ENCODE measurements at regions not wholly inside any gene's neighbourhood (a gene's known extent, or its start where the extent isn't known, plus 50 kb on each side); places are given as distances from the start of the nearest gene placed in this dataset.
A peak's percentile ranks its signal among the peaks of the same experiment; 100 is the strongest.
"Not testable (repeated sequence)": the region's sequence is repeated elsewhere in the genome, so short reads cannot be mapped to it uniquely, and the experiment has no call there.

- H3K4me2 ChIP-seq: no peak overlapping the region
- no peaks in the 10 kb centered on the region for H3K36me3 ChIP-seq
- no peak for TF ChIP-seq Cebpa-rat (IDR thresholded peaks at IDR 0.05)
Measured at GRCh38 chr12:71277866-71278265, 120.1 kb upstream of the TSPAN8 start.

GRCh38 chr12:71276541-71276940, 118.7 kb upstream of the TSPAN8 start:
- Histone ChIP-seq H3K4me2 (no peak overlapping the region), H3K36me3 (no peaks in the 10 kb centered on the region), H3K9me3 (no peaks in the 10 kb centered on the region), H3K9ac (no peak overlapping the region), H3K4me1 (no peaks in the 10 kb centered on the region), H3K27me3 (no peaks in the 10 kb centered on the region), H4K20me1 (no peaks in the 10 kb centered on the region), H3K4me3 (no peak overlapping the region), H3K27ac (no peak overlapping the region)
- TF ChIP-seq Cebpa-rat (IDR thresholded peaks at IDR 0.05): no peak

More at GRCh38 chr12:71277866-71278265, 120.1 kb upstream of the TSPAN8 start:
- no peaks in the 10 kb centered on the region for H4K20me1 ChIP-seq
- no peak overlapping the region for H3K27ac ChIP-seq
- no peaks in the 10 kb centered on the region for H3K9me3 ChIP-seq
- no peak overlapping the region for H3K4me3 ChIP-seq
- H3K27me3 ChIP-seq: no peaks in the 10 kb centered on the region
- no peaks in the 10 kb centered on the region for H3K4me1 ChIP-seq
- H3K9ac ChIP-seq: no peak overlapping the region

- H3K9ac ChIP-seq, H3K27ac ChIP-seq, H3K4me1 ChIP-seq, H3K27me3 ChIP-seq, H3K36me3 ChIP-seq, H3K4me2 ChIP-seq, H3K9me3 ChIP-seq, H4K20me1 ChIP-seq, H3K4me3 ChIP-seq: not testable (repeated sequence)
Measured at GRCh38 chr12:71270794-71271193, 113.0 kb upstream of the TSPAN8 start.

- H3K9ac ChIP-seq: no peak overlapping the region
Measured at GRCh38 chr12:71270057-71270456, 112.3 kb upstream of the TSPAN8 start.

GRCh38 chr12:71269281-71269598, 111.4 kb upstream of the TSPAN8 start:
- H3K36me3 ChIP-seq: no peaks in the 10 kb centered on the region
- no peaks in the 10 kb centered on the region for H3K4me1 ChIP-seq
- H3K27me3 ChIP-seq: no peaks in the 10 kb centered on the region
- no peak overlapping the region for H3K27ac ChIP-seq
- no peak overlapping the region for H3K4me3 ChIP-seq
- no peaks in the 10 kb centered on the region for H4K20me1 ChIP-seq
- no peak overlapping the region for H3K9ac ChIP-seq
- H3K4me2 ChIP-seq: no peak overlapping the region
- TF ChIP-seq Cebpa-rat (IDR thresholded peaks at IDR 0.05): no peak
- H3K9me3 ChIP-seq: no peaks in the 10 kb centered on the region

More at GRCh38 chr12:71270057-71270456, 112.3 kb upstream of the TSPAN8 start:
- Histone ChIP-seq H3K4me2 (no peak overlapping the region), H3K27ac (no peak overlapping the region), H3K36me3 (no peaks in the 10 kb centered on the region), H3K4me1 (no peaks in the 10 kb centered on the region), H3K27me3 (no peaks in the 10 kb centered on the region), H3K4me3 (no peak overlapping the region), H3K9me3 (no peaks in the 10 kb centered on the region), H4K20me1 (no peaks in the 10 kb centered on the region)
- no peak for TF ChIP-seq Cebpa-rat (IDR thresholded peaks at IDR 0.05)

GRCh38 chr12:71268598-71269280, 110.9 kb upstream of the TSPAN8 start:
- Histone ChIP-seq H3K9me3 (no peaks in the 10 kb centered on the region), H3K27me3 (no peaks in the 10 kb centered on the region), H4K20me1 (no peaks in the 10 kb centered on the region), H3K27ac (no peak overlapping the region), H3K4me3 (no peak overlapping the region), H3K4me1 (no peaks in the 10 kb centered on the region), H3K36me3 (no peaks in the 10 kb centered on the region), H3K4me2 (no peak overlapping the region), H3K9ac (no peak overlapping the region)
- TF ChIP-seq Cebpa-rat (IDR thresholded peaks at IDR 0.05): no peak

GRCh38 chr12:71266606-71267005, 108.8 kb upstream of the TSPAN8 start:
- H3K36me3 ChIP-seq: no peaks in the 10 kb centered on the region
- no peaks in the 10 kb centered on the region for H3K9me3 ChIP-seq
- H3K4me1 ChIP-seq: no peaks in the 10 kb centered on the region
- H3K4me3 ChIP-seq: no peak overlapping the region
- no peaks in the 10 kb centered on the region for H3K27me3 ChIP-seq
- no peak overlapping the region for H3K4me2 ChIP-seq
- TF ChIP-seq Cebpa-rat (IDR thresholded peaks at IDR 0.05): no peak
- no peaks in the 10 kb centered on the region for H4K20me1 ChIP-seq
- H3K9ac ChIP-seq: no peak overlapping the region
- no peak overlapping the region for H3K27ac ChIP-seq

- H3K4me3 ChIP-seq, H3K27me3 ChIP-seq, H3K9ac ChIP-seq, H3K4me1 ChIP-seq, H3K9me3 ChIP-seq, H3K4me2 ChIP-seq, H3K27ac ChIP-seq, H4K20me1 ChIP-seq, H3K36me3 ChIP-seq: not testable (repeated sequence)
Measured at GRCh38 chr12:71265731-71266130, 107.9 kb upstream of the TSPAN8 start.

- H3K4me3 ChIP-seq: no peak overlapping the region
- TF ChIP-seq Cebpa-rat (IDR thresholded peaks at IDR 0.05): no peak
- H3K27me3 ChIP-seq: no peaks in the 10 kb centered on the region
- H3K27ac ChIP-seq: no peak overlapping the region
- H3K4me1 ChIP-seq: no peaks in the 10 kb centered on the region
- no peak overlapping the region for H3K4me2 ChIP-seq
- no peaks in the 10 kb centered on the region for H3K9me3 ChIP-seq
- no peak overlapping the region for H3K9ac ChIP-seq
- no peaks in the 10 kb centered on the region for H3K36me3 ChIP-seq
- no peaks in the 10 kb centered on the region for H4K20me1 ChIP-seq
Measured at GRCh38 chr12:71262466-71262865, 104.7 kb upstream of the TSPAN8 start.

- Histone ChIP-seq H3K4me1 (no peaks in the 10 kb centered on the region), H3K9ac (no peak overlapping the region), H3K27ac (no peak overlapping the region), H3K36me3 (no peaks in the 10 kb centered on the region), H3K27me3 (no peaks in the 10 kb centered on the region), H3K9me3 (peaks cover 22% of the 10 kb centered on the region), H4K20me1 (no peaks in the 10 kb centered on the region), H3K4me2 (no peak overlapping the region), H3K4me3 (no peak overlapping the region)
- TF ChIP-seq Cebpa-rat (IDR thresholded peaks at IDR 0.05): no peak
Measured at GRCh38 chr12:71252473-71252872, 94.7 kb upstream of the TSPAN8 start.

GRCh38 chr12:71250166-71250565, 92.4 kb upstream of the TSPAN8 start:
- TF ChIP-seq Cebpa-rat (IDR thresholded peaks at IDR 0.05): peak; percentile 77; the same call in 1 of the 2 replicates
- H3K27ac ChIP-seq: no peak overlapping the region

More at GRCh38 chr12:71250166-71250565, 92.4 kb upstream of the TSPAN8 start:
- no peaks in the 10 kb centered on the region for H3K27me3 ChIP-seq
- no peak overlapping the region for H3K9ac ChIP-seq
- H3K4me3 ChIP-seq: no peak overlapping the region
- H3K4me2 ChIP-seq: no peak overlapping the region
- no peaks in the 10 kb centered on the region for H3K36me3 ChIP-seq
- H3K4me1 ChIP-seq: no peaks in the 10 kb centered on the region
- H3K9me3 ChIP-seq: peaks cover 22% of the 10 kb centered on the region
- no peaks in the 10 kb centered on the region for H4K20me1 ChIP-seq

All from BLaER1 (cell line).